ENCODE measurements at regions not wholly inside any gene's neighbourhood (a gene's known extent, or its start where the extent isn't known, plus 50 kb on each side); places are given as distances from the start of the nearest gene placed in this dataset.
"Not testable (repeated sequence)": the region's sequence is repeated elsewhere in the genome, so short reads cannot be mapped to it uniquely, and the experiment has no call there.

GRCh38 chr13:66237411-66238062 is 992.6 kb downstream of the PCDH9 start:
- no peak for DNase-seq

DNA sequence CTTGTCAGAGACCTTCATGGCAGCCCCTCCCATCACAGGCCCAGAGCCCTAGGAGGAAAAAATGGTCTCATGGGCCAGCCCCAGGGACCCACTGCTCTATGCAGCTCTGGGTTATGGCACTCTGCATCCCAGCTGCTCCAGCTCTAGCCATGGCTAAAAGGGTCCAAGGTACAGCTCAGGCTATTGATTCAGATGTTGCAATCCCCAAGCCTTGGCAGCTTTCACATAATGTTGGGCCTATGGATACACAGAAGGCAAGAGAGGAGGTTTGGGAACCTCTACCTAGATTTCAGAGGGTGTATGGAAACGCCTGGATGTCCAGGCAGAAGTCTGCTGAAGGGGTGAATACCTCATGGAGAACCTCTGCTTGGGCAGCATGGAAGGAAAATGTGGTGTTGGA is 996.0 kb downstream of the PCDH9 start:
- DNase-seq, result no peak

DNA sequence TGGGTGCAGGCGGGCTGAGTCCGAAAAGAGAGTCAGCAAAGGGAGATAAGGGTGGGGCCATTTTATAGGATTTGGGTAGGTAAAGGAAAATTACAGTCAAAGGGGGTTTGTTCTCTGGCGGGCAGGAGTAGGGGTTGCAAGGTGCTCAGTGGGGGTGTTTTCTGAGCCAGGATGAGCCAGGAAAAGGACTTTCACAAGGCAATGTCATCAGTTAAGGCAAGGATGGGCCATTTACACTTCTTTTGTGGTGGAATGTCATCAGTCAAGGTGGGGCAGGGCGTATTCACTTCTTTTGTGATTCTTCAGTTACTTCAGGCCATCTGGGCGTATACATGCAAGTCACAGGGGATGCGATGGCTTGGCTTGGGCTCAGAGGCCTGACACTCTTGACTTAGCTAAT is 998.2 kb downstream of the PCDH9 start:
- DNase-seq, result not testable (repeated sequence)

- DNase-seq, result no peak
These were observed 1005.1 kb downstream of the PCDH9 start for GRCh38 chr13:66225072-66225471.

DNA sequence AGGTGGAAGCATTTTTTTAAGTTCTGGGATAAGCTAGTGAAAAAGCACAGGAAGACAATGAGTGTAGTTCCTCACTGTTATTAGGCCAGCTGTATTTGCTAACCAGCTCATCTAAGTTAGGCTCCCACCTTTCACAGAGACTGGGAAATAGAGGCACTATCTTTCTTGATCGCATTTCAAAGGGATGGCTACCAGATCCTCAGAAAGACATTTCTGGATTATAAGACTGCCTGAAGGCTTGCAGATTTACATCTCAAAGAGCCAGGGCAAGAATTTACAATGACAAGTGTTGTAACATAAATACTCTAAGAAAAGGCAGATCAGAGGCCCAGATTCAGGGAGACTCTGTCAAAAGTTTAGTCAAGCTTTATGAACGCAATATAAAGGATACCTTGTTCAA is 1005.5 kb downstream of the PCDH9 start:
- DNase-seq, result no peak

GRCh38 chr13:66222926-66223325 is 1007.2 kb downstream of the PCDH9 start:
- DNase-seq, result no peak

DNA sequence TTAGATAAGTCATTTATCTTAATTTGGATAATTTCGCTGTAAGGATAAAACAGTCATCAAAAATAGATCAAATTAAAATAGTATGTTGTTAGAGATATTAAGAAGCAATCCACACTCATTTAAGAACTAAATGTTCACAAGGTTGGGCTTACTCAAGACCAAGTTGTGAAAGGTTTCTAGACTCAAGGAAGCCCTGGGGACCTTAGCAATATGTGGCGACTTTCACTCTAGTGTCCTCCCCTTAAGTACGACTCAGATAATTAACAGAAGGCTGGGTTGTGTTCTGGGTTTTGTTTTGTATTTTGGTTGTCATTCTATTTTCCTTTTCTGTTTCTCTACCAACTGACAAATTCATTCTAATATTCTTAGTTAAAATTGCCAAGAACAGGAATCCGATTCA is 1008.0 kb downstream of the PCDH9 start:
- no peak for DNase-seq

GRCh38 chr13:66219506-66219905 is 1010.6 kb downstream of the PCDH9 start:
- DNase-seq, result no peak

GRCh38 chr13:66218583-66218982 is 1011.6 kb downstream of the PCDH9 start:
- DNase-seq, result no peak

DNA sequence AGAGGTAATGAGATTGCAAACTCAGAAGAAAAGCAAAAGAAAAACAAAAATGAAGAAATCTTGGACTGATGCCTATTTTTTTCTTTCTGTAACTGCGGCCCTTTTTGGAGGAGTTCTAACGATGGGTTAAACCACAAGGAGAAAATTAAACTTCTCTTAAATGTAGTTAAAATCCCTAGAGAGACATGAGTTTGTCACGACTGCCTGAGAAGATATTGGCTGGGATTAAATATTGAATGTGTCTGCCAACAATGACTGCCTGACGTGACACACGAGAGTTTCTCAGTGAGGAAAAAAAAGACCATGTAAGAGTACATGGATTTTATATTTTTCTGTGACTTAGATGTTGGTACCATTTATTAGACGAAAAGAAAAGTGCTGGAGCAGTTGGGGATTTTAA is 1013.4 kb downstream of the PCDH9 start:
- no peak for DNase-seq

DNA sequence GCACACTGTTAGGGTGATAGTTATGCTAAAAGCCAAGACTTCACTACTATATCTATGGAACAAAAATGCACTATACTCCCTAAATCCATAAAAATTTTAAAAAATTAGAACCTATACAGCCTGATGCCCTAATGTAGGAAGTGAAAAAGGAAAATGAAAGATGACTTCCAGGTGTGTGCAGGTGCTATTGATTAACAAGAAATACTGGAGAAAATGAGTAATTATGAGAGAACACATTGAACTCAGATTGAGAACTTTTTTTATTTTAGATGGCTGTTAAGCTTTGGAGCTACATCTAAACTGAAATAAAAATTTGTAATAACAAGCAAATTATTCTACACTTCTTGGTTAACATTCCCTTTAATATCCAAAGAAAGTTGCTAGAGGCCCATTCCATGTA is 1015.7 kb downstream of the PCDH9 start:
- DNase-seq, result no peak

DNA sequence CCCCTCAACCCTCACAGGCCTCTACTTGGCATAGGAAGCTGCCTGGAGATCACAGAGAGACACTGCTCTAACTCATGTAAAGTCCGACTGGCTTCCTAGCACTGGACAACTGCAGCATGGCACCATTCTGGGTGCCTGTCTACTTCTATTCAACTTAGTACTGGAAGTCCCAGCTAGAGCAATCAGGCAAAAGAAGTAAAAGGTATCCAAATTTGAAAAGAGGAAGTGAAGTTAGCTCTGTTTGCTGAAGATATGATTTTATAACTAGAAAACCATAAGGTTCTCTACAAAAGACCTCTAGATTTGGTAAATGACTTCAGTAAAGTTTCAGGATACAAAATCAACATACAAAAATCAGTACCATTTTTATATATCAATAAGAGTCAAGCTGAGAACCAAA is 1017.6 kb downstream of the PCDH9 start:
- no peak for DNase-seq

GRCh38 chr13:66210677-66211076 is 1019.5 kb downstream of the PCDH9 start:
- DNase-seq, result no peak

- no peak for DNase-seq
These were observed 1021.5 kb downstream of the PCDH9 start for GRCh38 chr13:66208589-66208988.

DNA sequence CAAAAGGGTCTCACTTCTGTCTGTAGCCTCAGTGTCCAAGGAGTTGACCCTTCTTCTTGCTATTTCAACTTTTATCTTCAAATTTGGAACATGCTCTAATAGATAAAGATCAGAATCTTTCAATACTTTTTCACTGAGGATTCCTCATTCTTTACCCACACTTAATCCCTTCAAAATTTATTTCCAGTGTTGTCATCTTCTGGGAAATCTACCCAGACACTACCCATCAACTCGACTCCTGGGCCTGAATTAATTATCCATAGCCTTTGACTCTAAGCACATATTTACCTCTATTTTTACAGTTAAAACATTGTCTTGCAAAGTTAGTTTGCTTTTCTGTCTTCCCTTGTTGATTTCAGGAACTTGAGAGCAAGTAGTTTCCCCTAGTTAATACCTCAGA is 1022.5 kb downstream of the PCDH9 start:
- DNase-seq, result no peak

DNA sequence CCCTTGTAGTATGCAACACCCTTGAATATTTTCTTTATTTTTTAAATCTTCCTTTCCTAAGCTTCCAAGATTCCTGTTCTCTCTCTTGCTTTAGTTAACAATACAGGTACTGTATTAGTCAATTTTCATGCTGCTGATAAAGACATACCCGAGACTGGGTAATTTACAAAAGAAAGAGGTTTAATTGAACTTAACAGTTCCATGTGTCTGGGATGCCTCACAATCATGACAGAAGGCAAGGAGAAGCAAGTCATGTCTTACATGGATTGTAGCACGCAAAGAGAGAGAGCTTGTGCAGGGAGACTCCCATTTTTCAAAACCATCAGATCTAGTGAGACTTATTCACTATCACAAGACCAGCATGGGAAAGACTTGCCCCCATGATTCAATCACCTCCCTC is 1024.3 kb downstream of the PCDH9 start:
- DNase-seq, result no peak

DNA sequence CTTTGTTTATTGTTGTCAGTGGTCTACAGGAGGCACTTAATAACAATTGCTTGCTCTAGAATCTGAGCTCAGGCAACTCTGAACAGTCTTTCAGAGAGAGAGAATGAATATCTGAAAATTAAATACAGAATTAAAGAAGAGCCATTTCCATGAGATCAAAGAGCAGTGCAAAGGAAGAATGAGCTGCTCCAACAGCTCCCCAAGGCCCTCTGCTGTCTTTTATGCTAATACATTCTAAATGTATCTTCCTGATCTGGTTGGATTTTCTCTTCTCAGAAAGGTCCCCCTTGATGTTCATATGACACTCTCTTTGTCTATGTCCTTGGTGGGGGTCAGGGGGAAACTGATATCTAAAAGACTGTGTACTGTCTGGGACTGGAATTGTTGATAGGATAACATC is 1029.6 kb downstream of the PCDH9 start:
- no peak for DNase-seq

DNA sequence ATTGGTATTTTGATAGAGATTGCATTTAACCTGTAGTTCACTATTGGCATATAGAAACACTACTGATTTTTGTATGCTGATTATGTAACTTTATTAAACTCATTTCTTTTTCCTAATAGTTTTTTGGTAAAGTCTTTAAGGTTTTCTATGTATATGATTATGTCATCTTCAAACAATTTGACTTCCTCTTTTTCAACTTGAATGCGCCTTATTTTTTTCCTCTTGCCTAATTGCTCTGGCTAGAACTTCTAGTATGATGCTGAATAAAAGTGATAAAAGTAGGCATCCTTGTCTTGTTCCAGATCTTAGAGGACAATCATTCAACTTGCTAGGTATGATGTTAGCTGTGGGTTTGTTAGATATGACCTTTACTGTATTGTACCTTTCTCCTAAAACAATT is 1034.9 kb downstream of the PCDH9 start:
- DNase-seq, result no peak

DNA sequence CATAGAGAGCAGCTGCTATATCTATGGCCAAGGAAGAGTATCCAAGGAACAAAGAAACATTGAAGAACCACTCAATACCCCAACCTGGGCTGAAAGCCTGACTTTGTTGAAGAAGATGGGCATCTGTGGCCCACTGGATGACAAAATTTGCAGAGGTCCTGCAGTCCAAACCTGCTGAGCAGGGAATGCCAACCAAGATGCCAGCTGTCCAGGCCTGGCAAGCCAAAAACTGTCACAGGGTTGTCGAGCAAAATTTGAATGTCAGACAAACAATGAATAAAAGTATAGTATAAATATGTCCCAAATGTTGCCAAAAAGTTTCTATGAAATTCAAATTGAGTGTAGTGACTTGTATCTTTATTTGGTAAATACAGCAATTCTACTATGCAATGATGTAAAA is 1040.2 kb downstream of the PCDH9 start:
- no peak for DNase-seq

- DNase-seq, result no peak
These were observed 1049.3 kb downstream of the PCDH9 start for GRCh38 chr13:66180836-66181235.

GRCh38 chr13:66171920-66172319 is 1058.2 kb downstream of the PCDH9 start:
- DNase-seq, result no peak

GRCh38 chr13:66162470-66162869 is 1067.7 kb downstream of the PCDH9 start:
- DNase-seq, result no peak

DNA sequence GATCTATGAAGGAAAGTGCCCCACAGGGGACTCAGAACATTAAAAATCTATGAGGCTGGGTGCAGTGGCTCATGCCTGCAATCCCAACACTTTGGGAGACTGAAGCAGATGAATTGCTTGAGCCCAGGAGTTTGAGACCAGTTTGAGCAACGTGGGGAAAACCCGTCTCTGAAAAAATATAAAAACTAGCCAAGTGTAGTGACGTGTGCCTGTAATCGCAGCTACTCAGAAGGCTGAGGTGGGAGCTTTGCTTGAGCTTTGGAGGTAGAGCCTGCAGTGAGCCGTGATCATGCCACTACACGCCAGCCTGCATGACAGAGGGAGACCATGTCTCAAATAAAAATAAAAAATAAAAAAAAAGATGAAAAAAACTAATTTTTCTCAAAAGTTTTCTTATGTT is 1070.6 kb downstream of the PCDH9 start:
- no peak for DNase-seq

GRCh38 chr13:66154976-66155375 is 1075.2 kb downstream of the PCDH9 start:
- no peak for DNase-seq

GRCh38 chr13:66154354-66154753 is 1075.8 kb downstream of the PCDH9 start:
- DNase-seq, result no peak

DNA sequence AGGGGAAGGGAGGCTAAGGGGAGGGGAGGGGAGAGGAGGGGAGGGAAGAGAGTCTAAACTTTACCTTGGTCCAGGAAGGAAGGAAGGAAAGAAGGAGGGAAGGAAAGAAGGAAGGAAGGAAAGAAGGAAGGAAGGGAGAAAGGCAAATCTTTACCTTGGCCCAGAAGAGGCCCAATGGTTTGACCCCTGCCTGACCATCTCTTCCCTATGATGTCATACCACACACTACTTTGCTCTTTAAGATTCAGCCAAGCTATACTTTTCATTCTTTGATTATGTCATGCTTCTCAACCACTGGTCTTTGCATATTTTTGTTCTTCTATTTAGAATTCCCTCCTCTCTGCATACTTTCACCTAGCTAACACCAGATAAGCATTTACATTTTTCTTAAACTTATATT is 1077.5 kb downstream of the PCDH9 start:
- no peak for DNase-seq

Measured in DMS153 (cell line).